ENCODE measurements at regions not wholly inside any gene's neighbourhood (a gene's known extent, or its start where the extent isn't known, plus 50 kb on each side); places are given as distances from the start of the nearest gene placed in this dataset.

GRCh38 chr1:184218458-184219075 lies 167.0 kb downstream of the TSEN15 start:
- DNase-seq (ENCODE audit: low read depth in 2 of 2), result no peak
- Histone ChIP-seq H3K9me3 (ENCODE audit: control insufficient read depth, insufficient read depth, low read depth, low read length) (no peaks in the 10 kb centered on the region), H3K36me3 (ENCODE audit: control insufficient read depth, insufficient read depth, low read length) (no peaks in the 10 kb centered on the region), H4K20me1 (ENCODE audit: control insufficient read depth, extremely low read depth, insufficient read depth, low read length) (no peaks in the 10 kb centered on the region), H3K27ac (ENCODE audit: insufficient read depth, low read length) (no peak overlapping the region), H3K4me3 (replicated peaks in 1 of 4; ENCODE audit: control extremely low read depth in 1 of 4, insufficient read depth in 1 of 4, low read depth in 3 of 4, low read length in 4 of 4) (no peak overlapping the region), H3K9ac (ENCODE audit: insufficient read depth, low read length) (no peak overlapping the region), H3K79me2 (ENCODE audit: control insufficient read depth, insufficient read depth, low read length) (no peaks in the 10 kb centered on the region), H3K27me3 (ENCODE audit: control insufficient read depth, insufficient read depth, low read length) (no peaks in the 10 kb centered on the region), H3K4me2 (ENCODE audit: extremely low read depth, insufficient read depth, low read length) (no peak overlapping the region), H2AFZ (ENCODE audit: low read length) (no peak overlapping the region), H3K4me1 (ENCODE audit: control insufficient read depth, extremely low read depth, insufficient read depth, low read length) (no peaks in the 10 kb centered on the region)
- TF ChIP-seq CTCF (conservative IDR thresholded peaks at IDR 0.05 in 1 of 2, IDR thresholded peaks at IDR 0.05 in 1 of 2; ENCODE audit: low read depth in 1 of 2, low read length in 2 of 2), result no peak
- no peak for TF ChIP-seq EZH2 (IDR thresholded peaks at IDR 0.05; ENCODE audit: low read length, missing control alignments)

GRCh38 chr1:184219414-184219813 lies 167.4 kb upstream of the C1orf21 start:
- Histone ChIP-seq H3K4me3 (replicated peaks in 1 of 4; ENCODE audit: control extremely low read depth in 1 of 4, insufficient read depth in 1 of 4, low read depth in 3 of 4, low read length in 4 of 4) (no peak overlapping the region), H3K36me3 (ENCODE audit: control insufficient read depth, insufficient read depth, low read length) (no peaks in the 10 kb centered on the region), H4K20me1 (ENCODE audit: control insufficient read depth, extremely low read depth, insufficient read depth, low read length) (no peaks in the 10 kb centered on the region), H3K4me1 (ENCODE audit: control insufficient read depth, extremely low read depth, insufficient read depth, low read length) (no peaks in the 10 kb centered on the region), H2AFZ (ENCODE audit: low read length) (no peak overlapping the region), H3K9ac (ENCODE audit: insufficient read depth, low read length) (no peak overlapping the region), H3K9me3 (ENCODE audit: control insufficient read depth, insufficient read depth, low read depth, low read length) (no peaks in the 10 kb centered on the region), H3K27ac (ENCODE audit: insufficient read depth, low read length) (no peak overlapping the region), H3K27me3 (ENCODE audit: control insufficient read depth, insufficient read depth, low read length) (no peaks in the 10 kb centered on the region), H3K79me2 (ENCODE audit: control insufficient read depth, insufficient read depth, low read length) (no peaks in the 10 kb centered on the region), H3K4me2 (ENCODE audit: extremely low read depth, insufficient read depth, low read length) (no peak overlapping the region)
- DNase-seq (ENCODE audit: low read depth in 2 of 2), result no peak
- TF ChIP-seq EZH2 (IDR thresholded peaks at IDR 0.05; ENCODE audit: low read length, missing control alignments), result no peak

GRCh38 chr1:184219883-184220282 lies 166.9 kb upstream of the C1orf21 start:
- Histone ChIP-seq H3K9me3 (ENCODE audit: control insufficient read depth, insufficient read depth, low read depth, low read length) (no peaks in the 10 kb centered on the region), H3K4me3 (replicated peaks in 1 of 4; ENCODE audit: control extremely low read depth in 1 of 4, insufficient read depth in 1 of 4, low read depth in 3 of 4, low read length in 4 of 4) (no peak overlapping the region), H4K20me1 (ENCODE audit: control insufficient read depth, extremely low read depth, insufficient read depth, low read length) (no peaks in the 10 kb centered on the region), H3K27ac (ENCODE audit: insufficient read depth, low read length) (no peak overlapping the region), H2AFZ (ENCODE audit: low read length) (no peak overlapping the region), H3K79me2 (ENCODE audit: control insufficient read depth, insufficient read depth, low read length) (no peaks in the 10 kb centered on the region), H3K4me2 (ENCODE audit: extremely low read depth, insufficient read depth, low read length) (no peak overlapping the region), H3K4me1 (ENCODE audit: control insufficient read depth, extremely low read depth, insufficient read depth, low read length) (no peaks in the 10 kb centered on the region), H3K36me3 (ENCODE audit: control insufficient read depth, insufficient read depth, low read length) (no peaks in the 10 kb centered on the region), H3K9ac (ENCODE audit: insufficient read depth, low read length) (no peak overlapping the region), H3K27me3 (ENCODE audit: control insufficient read depth, insufficient read depth, low read length) (no peaks in the 10 kb centered on the region)
- TF ChIP-seq CTCF (conservative IDR thresholded peaks at IDR 0.05 in 1 of 2, IDR thresholded peaks at IDR 0.05 in 1 of 2; ENCODE audit: low read depth in 1 of 2, low read length in 2 of 2) (no peak), EZH2 (IDR thresholded peaks at IDR 0.05; ENCODE audit: low read length, missing control alignments) (no peak)
- DNase-seq (ENCODE audit: low read depth in 2 of 2), result no peak

All from fibroblast of lung (primary cell).